Esophagus squamous epithelium (tissue), 5 donors: ENCODE measurements at regions not wholly inside any gene's neighbourhood (a gene's known extent, or its start where the extent isn't known, plus 50 kb on each side); places are given as distances from the start of the nearest gene placed in this dataset.

Experiments
- DNase-seq: peaks from one replicate; lab custom pipeline; 2025; lab: John Stamatoyannopoulos, UW
- H3K27ac ChIP-seq, 4 donors: fragments of 200-600 bp; sonication (generic); one replicate each; pipeline ENCODE4 v1.5.1; 2016 to 2019; ENCODE audit warnings: mild to moderate bottlenecking in 1 of 4
- H3K27me3 ChIP-seq, 4 donors: fragments of 200-600 bp; sonication (generic); 1 replicate in 3 of 4; 2 replicates in 1 of 4; pipeline versions ENCODE4 v1.5.1 to v1.6.0; 2017 to 2021; ENCODE audit warnings: antibody characterized with exemption in 1 of 4
- H3K36me3 ChIP-seq, 3 donors: fragments of 200-600 bp; sonication (generic); one replicate each; pipeline ENCODE4 v1.5.1; 2016 to 2019
- H3K4me1 ChIP-seq, 3 donors: fragments of 200-600 bp; sonication (generic); one replicate each; pipeline ENCODE4 v1.5.1; 2017 to 2019
- H3K4me3 ChIP-seq, 4 donors: fragments of 200-600 bp; sonication (generic); 1 replicate in 3 of 4; 2 replicates in 1 of 4; pipeline ENCODE4 v1.5.1; 2016 to 2019; ENCODE audit warnings: mild to moderate bottlenecking in 2 of 4, moderate library complexity in 1 of 4
- H3K9me3 ChIP-seq, 3 donors: fragments of 200-600 bp; sonication (generic); one replicate each; pipeline ENCODE4 v1.5.1; 2016 to 2019
- POLR2A ChIP-seq, 4 donors: fragments of 450-650 bp; IDR thresholded peaks; one replicate each; pipeline ENCODE4 v1.6.1; 2017; ENCODE audit warnings: antibody characterized with exemption in 4 of 4, mild to moderate bottlenecking in 4 of 4, moderate library complexity in 3 of 4
- WGBS, 2 donors: methylation state at CpG; one replicate each; pipeline ENCODE4 v1.1.5; 2018; 5-methylcytosine and 5-hydroxymethylcytosine counted together
- intact Hi-C: fragments of 100-400 bp; cut with DNase I; formaldehyde crosslinking; loops from one replicate; pipeline ENCODE4 v1.15.0; 2022
- TF ChIP-seq, protein P1 (sequence below), 6 experiments: fragments of 450-650 bp in 4 of 6; fragments of 200-600 bp in 2 of 6; sonication (generic) in 2 of 6; IDR thresholded peaks; one replicate each; pipeline ENCODE4 v1.5.1; 2016 to 2019; ENCODE audit warnings: antibody characterized with exemption in 6 of 6, mild to moderate bottlenecking in 4 of 6, moderate library complexity in 4 of 6
- donor health status: DM: yes; HTN: yes; CAD: no.

DNA sequence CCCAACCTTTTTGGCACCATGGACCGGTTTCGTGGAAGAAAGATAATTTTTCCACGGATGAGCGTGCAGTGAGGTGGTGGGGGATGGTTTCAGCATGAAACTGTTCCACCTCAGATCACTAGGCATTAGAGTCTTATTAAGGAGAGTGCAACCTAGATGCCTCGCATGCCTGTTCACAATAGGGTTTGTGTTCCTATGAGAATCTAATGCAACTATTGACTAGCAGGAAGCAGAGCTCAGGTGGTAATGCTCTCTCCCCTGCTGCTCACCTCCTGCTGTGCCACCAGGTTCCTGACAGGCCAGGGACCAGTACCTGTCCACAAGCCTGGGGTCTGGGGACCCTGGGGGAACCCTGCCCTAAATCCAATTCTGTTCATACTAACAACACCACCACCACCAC, 377.8 kb downstream of the OLFM3 start:
- Histone ChIP-seq H3K27me3 (no peaks in the 10 kb centered on the region), H3K4me1 (no peaks in the 10 kb centered on the region), H3K9me3 (no peaks in the 10 kb centered on the region), H3K27ac (no peak overlapping the region), H3K4me3 (no peak overlapping the region), H3K36me3 (no peaks in the 10 kb centered on the region)
- intact Hi-C loops = no loop called here
- WGBS, 2 donors = 74 to 82% methylated on average over 5 of the region's 5 CpGs
- no peak for TF ChIP-seq POLR2A (IDR thresholded peaks at IDR 0.05)
- TF ChIP-seq, protein P1, sequence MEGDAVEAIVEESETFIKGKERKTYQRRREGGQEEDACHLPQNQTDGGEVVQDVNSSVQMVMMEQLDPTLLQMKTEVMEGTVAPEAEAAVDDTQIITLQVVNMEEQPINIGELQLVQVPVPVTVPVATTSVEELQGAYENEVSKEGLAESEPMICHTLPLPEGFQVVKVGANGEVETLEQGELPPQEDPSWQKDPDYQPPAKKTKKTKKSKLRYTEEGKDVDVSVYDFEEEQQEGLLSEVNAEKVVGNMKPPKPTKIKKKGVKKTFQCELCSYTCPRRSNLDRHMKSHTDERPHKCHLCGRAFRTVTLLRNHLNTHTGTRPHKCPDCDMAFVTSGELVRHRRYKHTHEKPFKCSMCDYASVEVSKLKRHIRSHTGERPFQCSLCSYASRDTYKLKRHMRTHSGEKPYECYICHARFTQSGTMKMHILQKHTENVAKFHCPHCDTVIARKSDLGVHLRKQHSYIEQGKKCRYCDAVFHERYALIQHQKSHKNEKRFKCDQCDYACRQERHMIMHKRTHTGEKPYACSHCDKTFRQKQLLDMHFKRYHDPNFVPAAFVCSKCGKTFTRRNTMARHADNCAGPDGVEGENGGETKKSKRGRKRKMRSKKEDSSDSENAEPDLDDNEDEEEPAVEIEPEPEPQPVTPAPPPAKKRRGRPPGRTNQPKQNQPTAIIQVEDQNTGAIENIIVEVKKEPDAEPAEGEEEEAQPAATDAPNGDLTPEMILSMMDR (IDR thresholded peaks at IDR 0.05) = no peak
- no peak for DNase-seq

DNA sequence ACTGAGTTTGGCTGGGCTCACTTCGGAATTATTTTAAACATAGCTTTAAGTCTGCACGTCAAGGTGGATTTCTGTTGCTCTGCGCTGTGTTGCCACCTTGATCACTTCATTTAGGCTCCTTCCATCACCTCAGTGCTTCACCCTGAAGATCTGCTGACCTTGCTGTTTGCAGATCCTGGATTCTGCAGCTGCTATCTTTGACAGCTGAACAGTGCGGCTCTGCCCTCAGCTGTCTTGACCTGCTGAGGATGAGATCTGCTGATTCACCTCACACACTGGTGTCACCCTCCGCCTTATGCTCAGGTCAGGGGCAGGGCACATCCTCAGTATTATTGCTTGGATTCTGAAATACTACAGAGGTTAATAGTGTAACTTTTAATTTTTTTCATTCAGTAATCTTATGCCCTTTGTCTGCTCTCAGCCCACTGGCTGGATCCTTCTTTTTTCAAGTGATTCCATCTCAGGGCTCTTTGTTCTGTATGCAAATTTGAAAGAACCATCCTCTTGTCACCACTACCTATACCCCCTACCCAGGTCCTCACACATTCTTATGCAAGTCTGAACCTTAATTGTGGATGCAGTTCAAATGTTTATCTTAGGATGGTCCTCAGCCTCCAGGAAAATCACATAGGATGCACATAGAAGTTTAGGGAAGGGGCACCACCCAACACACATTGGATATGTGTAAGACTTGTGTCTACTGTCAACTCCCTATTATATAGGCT, 364.0 kb downstream of the OLFM3 start:
- no peak for DNase-seq
- H3K4me3 ChIP-seq = no peak overlapping the region
- no peaks in the 10 kb centered on the region for H3K27me3 ChIP-seq
- TF ChIP-seq, protein P1 (IDR thresholded peaks at IDR 0.05) = no peak
- TF ChIP-seq POLR2A (IDR thresholded peaks at IDR 0.05) = no peak
- no peaks in the 10 kb centered on the region for H3K36me3 ChIP-seq
- H3K27ac ChIP-seq = no peak overlapping the region
- 55 to 70% methylated on average over 5 of the region's 5 CpGs for WGBS, 2 donors
- intact Hi-C loops = no loop called here
- H3K9me3 ChIP-seq = no peaks in the 10 kb centered on the region
- H3K4me1 ChIP-seq = no peaks in the 10 kb centered on the region

DNA sequence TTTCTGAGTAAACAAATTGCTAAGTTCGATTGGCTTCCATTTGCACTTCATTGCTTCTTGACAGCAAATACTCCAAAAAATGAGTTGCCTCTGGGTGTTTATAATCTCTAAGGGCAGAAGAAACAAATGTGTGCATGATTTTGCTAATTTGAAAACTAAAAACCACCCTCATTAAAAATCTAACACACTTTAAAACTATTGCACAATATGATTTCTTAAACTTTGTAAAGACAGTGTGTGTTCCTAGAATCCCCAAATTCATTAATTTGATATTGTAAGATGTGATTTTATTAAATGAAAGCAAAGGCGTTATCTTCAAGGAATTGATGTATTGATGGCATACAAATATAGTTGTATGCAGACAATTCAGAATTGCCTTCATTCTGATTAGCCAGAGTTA, 350.9 kb downstream of the OLFM3 start:
- Histone ChIP-seq H3K27ac (no peak overlapping the region), H3K4me1 (no peaks in the 10 kb centered on the region), H3K36me3 (no peaks in the 10 kb centered on the region), H3K27me3 (no peaks in the 10 kb centered on the region), H3K4me3 (no peak overlapping the region), H3K9me3 (no peaks in the 10 kb centered on the region)
- WGBS, 2 donors = 37 to 57% methylated on average over 2 of the region's 2 CpGs
- TF ChIP-seq POLR2A (IDR thresholded peaks at IDR 0.05) = no peak
- TF ChIP-seq, protein P1 (IDR thresholded peaks at IDR 0.05) = no peak
- intact Hi-C loops = no loop called here
- no peak for DNase-seq

DNA sequence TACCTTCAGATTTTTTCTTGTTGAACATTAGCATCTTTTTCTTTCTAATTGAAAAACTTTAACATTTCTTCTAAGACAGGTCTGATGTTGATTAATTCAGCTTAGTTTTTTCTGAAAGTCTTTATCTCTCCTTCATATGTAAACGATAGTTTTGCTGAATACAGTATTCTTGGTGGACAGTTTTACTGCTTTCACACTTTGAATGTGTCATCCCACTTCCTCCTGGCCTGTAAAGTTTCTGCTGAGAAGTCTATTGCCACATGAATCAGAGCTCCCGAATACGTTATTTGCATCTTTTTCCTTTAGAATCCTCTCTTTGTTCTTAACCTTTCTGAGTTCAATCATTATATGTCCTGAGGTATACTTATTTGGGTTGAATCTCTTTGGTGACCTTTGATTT, 344.2 kb downstream of the OLFM3 start:
- DNase-seq = no peak
- Histone ChIP-seq H3K27me3 (no peaks in the 10 kb centered on the region), H3K9me3 (peaks cover 0 to 8% (median 0%) of the 10 kb centered on the region in 3 donors), H3K36me3 (no peaks in the 10 kb centered on the region), H3K4me1 (no peaks in the 10 kb centered on the region), H3K27ac (no peak overlapping the region), H3K4me3 (no peak overlapping the region)
- intact Hi-C loops = no loop called here
- TF ChIP-seq, protein P1 (IDR thresholded peaks at IDR 0.05) = no peak
- no peak for TF ChIP-seq POLR2A (IDR thresholded peaks at IDR 0.05)
- WGBS, 2 donors = 74 to 76% methylated on average over 3 of the region's 3 CpGs

DNA sequence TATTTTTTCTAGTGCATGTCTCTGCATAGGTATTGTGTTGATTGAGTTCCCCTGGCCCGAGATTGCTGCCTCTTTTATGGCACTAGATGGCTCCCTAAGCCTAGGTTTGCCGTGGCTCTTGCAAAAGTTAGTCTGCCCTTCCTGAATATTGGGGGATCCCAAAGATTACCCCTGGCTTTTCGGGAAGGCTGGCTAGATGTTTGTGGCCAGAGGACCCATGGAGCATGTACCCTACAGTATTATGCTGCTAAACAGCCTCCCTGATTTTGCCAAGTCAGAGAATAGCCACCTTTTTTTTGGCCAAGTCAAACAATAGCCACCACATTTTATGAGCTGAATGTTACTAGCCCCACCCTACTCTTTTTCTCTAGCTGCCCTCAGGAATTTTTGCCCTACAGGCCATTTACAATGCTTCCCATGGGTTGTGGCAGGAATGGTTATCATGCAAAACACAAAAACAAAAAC, 343.2 kb downstream of the OLFM3 start:
- no peak for DNase-seq
- H3K4me1 ChIP-seq = no peaks in the 10 kb centered on the region
- intact Hi-C loops = no loop called here
- no peaks in the 10 kb centered on the region for H3K27me3 ChIP-seq
- H3K4me3 ChIP-seq = no peak overlapping the region
- TF ChIP-seq, protein P1 (IDR thresholded peaks at IDR 0.05) = no peak
- TF ChIP-seq POLR2A (IDR thresholded peaks at IDR 0.05) = no peak
- WGBS, 2 donors = 0 to 12% methylated on average over 3 of the region's 3 CpGs
- peaks cover 0 to 8% (median 0%) of the 10 kb centered on the region in 3 donors for H3K9me3 ChIP-seq
- no peaks in the 10 kb centered on the region for H3K36me3 ChIP-seq
- no peak overlapping the region for H3K27ac ChIP-seq
